GM19239 (cell line): ENCODE measurements at regions not wholly inside any gene's neighbourhood (a gene's known extent, or its start where the extent isn't known, plus 50 kb on each side); places are given as distances from the start of the nearest gene placed in this dataset.
A peak's percentile ranks its signal among the peaks of the same experiment; 100 is the strongest.

Experiments used
- DNase-seq: peaks from one replicate; pipeline ENCODE4 v3.0.0; 2011; ENCODE audit warnings: low spot score; ENCODE audit not compliant: insufficient read length
- FAIRE-seq: peaks from 2 replicates; lab custom pipeline; 2011; peaks lifted over from hg19 to GRCh38; lab: Jason Lieb, UNC

DNA sequence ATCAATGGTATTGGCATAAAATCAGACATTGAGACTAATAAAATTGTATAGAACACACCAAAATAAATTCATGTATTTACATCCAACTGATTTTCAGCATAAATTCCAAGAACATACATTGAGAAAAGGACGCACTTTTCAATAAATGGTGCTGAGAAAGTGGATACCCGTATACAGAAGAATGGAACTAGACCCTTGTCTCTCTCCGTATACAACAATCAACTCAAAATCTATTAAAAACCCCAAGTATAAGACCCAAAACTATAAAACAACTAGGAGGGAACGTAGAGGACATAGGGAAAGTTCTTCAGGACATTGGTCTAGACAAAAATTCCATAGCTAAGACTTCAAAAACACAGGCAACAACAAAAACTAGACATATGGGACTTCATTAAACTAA is 97.4 kb downstream of the GGTLC2 start:
- DNase-seq (no peak), FAIRE-seq (no peak)

GRCh38 chr22:22742641-22743040 is 98.2 kb downstream of the GGTLC2 start:
- DNase-seq = no peak
- FAIRE-seq = no peak

- DNase-seq (no peak), FAIRE-seq (no peak)
These were observed 98.8 kb downstream of the GGTLC2 start for GRCh38 chr22:22743128-22743760.

DNA sequence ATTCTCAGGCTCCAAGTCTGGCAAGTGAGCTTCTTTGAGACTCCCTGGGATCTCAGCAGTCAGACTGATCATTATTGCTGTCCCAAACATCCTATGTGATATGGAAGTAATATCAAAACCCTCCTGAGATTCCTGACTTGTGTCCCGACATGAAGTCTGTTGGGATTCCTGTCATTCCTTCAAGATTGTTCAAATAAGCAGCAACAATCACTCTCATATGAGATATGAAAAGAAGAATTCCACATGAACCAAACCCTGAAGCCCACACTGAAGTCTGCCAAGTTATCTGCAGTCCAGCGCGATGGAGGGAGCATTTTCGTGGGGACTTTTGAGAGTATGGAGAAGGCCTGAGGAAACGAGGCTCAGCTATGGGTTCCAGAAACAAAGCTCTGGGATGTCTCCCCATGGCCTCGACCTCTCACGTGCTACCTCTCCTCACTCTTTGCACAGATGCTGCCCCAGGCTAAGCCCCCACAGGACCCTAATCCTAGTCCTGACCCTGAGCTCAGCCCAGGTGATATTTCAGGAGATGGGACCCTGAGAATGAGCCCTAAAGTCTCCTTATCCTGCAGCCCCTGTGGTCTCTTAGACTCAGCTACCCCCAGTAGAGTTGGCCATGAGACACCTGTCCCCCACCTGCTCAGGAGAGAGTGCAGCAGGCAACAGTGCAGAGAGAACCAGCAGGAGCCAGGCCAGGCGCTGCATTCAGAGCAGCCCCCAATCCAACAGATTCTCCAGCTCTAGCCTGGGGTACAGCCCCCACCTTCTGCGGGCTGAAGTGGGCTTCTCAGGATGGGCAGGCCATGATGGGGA is 100.2 kb downstream of the GGTLC2 start:
- no peak for FAIRE-seq
- no peak for DNase-seq

GRCh38 chr22:22745225-22746060 is 101.0 kb downstream of the GGTLC2 start:
- FAIRE-seq (peak; percentile 80), DNase-seq (no peak)

GRCh38 chr22:22746061-22746962 is 101.9 kb downstream of the GGTLC2 start:
- DNase-seq (no peak), FAIRE-seq (no peak)

GRCh38 chr22:22746963-22747933 is 102.8 kb downstream of the GGTLC2 start:
- FAIRE-seq (peak; percentile 97), DNase-seq (peak; percentile 56)

DNA sequence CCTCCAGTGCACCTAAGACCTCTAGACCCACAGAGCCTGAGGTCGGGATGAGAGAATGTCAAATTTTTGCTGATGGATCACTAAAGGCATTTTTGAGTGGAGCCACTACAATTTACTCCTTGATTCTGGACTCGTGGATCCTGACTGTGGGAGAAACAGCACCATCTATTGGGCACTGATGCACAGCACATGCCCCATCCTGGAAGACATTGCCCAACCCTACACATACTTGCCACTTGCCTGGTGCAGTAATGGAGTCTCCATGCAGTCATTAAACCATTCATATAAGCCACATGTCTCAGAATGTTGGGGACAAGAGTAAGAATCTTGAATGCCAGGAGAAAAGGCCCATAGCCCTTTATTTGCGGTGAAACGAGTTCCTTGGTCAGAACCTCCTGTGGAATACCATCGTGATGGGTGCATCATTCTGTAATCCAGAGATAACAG is 103.9 kb downstream of the GGTLC2 start:
- DNase-seq = peak; percentile 19
- FAIRE-seq = peak; percentile 96

GRCh38 chr22:22748756-22749155 is 104.3 kb downstream of the GGTLC2 start:
- DNase-seq (no peak), FAIRE-seq (no peak)

DNA sequence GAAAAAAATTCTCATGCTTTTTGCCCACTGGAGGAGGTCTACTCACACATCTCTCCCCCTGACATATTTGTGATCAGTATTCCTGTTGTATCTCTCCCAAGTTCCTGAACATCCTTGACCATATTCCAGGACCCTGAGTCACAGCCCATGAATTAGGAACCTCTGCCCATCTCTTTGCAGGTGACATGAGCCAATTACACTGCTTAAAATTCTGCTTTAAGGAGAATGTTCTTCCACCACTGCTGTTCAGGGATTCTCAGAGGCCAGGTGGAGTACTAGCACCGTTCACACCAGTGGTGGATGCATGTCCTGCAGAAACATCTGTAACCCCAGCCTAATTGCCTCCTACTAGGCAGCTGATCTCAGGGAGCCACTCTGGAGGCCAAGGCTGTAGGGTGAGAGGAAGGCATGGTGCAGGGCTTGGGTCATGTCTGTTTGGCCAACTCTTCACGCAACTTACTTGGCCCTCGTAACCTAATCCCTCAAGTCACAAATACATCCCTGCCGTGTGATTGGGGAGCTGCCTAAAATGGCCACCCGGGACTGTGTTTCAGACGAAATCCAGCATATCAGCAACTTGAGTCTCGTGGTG is 104.8 kb downstream of the GGTLC2 start:
- FAIRE-seq = no peak
- no peak for DNase-seq

DNA sequence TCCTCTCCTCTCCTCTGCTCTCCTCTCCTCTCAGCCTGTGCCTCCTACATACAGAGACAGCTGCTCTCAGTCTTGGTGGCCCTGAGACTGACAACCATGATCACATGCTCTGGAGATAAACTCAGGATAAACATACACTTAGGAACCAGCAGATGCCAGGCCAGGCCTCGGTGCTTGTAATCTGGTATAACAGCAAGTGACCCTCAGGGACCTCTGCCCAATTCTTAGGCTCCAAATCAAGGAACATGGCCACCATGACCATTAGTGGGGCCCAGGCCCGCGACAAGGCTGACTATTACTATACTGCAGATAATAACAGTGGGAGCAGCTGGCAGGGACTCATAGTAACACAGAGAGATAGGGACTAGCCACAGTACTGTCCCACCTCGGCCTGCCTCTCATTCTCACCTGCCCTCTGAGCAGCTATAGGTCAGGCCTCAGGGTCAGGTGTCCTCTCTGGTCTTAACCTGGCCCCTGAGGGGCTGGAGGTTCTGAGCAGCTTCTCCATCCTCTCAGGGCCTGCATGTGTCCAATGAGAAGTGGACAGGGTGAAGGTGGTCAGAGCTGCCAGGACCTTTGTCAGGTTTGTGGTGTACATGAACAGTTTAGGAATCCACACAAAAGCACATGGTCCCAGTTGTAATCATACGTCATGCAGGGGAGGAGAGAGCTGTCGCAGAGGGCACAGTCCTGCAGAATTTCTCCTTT is 106.1 kb downstream of the GGTLC2 start:
- FAIRE-seq = no peak

DNA sequence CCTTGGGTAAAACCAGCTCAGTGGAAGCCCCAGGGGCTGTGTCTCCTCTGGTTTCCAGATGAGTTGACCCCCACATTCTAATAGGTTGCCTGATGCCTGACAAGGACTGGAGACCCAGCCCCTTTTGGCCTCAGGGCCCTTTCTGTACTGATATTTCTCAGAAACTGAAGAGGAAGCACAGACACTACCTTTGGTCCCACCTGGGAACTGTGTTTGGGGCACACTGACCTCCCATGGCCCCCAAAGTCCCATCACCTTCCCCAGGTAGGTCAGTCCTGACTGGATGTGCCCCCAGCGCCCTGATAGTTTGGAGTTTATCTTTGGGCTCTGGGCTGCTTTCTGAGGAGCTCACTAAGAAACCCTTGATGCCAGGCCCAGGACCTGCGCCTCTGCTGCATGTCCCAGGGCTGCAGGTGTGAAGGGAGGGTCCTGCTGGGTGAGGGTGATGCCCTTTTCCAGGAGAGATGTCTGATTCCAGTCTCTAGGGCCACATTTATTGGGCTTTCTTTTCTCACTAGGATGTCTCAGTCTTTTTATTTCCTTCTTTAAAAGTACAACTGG is 106.7 kb downstream of the GGTLC2 start:
- DNase-seq = no peak
- FAIRE-seq = no peak

More for the DNA sequence above, 106.1 kb downstream of the GGTLC2 start:
- DNase-seq = no peak

GRCh38 chr22:22752199-22752555 is 107.8 kb downstream of the GGTLC2 start:
- FAIRE-seq = no peak
- no peak for DNase-seq

GRCh38 chr22:22752556-22753477 is 108.4 kb downstream of the GGTLC2 start:
- DNase-seq (no peak), FAIRE-seq (no peak)

DNA sequence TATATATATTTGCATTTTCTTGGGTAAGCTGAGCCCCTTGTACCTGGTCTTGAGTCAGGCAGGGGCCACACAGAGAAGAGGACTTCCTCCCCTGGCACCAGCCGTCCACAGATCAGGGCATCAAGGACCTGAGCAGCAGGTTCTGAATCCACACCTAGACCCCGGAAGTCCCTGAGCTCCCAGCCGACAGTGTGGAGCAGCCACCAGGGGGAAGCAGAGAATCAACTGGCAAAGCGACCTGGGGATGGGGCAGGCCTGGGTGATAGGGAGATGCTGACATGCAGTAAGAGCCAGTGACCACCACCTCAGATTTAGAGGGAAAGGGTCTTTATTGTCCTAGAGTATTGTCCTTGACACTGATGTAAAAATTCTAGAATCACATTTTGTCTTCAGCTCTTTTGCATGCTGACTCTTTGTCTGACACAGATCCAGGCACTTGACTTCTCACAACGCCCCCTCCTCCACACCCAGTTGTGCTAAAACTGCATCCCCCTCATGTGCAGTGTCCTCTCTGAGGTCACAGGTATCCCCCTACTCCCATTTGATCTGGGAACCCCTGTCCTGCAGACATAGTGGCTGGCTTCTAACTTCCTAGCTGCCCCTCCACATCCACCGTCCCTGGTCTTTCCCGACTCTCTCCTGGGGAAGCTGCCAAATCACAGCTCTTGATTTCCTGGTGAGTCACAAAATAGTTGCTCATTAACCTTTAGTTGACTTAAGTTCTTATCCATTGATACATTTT is 109.3 kb downstream of the GGTLC2 start:
- DNase-seq (peak; percentile 74), FAIRE-seq (peak; percentile 82)

- FAIRE-seq (no peak), DNase-seq (no peak)
These were observed 109.8 kb downstream of the GGTLC2 start for GRCh38 chr22:22754268-22754657.
